ENCODE measurements at regions not wholly inside any gene's neighbourhood (a gene's known extent, or its start where the extent isn't known, plus 50 kb on each side); places are given as distances from the start of the nearest gene placed in this dataset.
"Not testable (repeated sequence)": the region's sequence is repeated elsewhere in the genome, so short reads cannot be mapped to it uniquely, and the experiment has no call there.

- peak overlapping the region; percentile 90 to 91 for H3K27ac Mint-ChIP-seq
- peaks cover 8 to 11% of the 10 kb centered on the region in 2 donors for H3K9me3 Mint-ChIP-seq
- H3K36me3 Mint-ChIP-seq, result peaks cover 29 to 35% of the 10 kb centered on the region in 2 donors
- no peak for DNase-seq (ENCODE audit: low spot score in 2 of 2)
- ATAC-seq, result peak; percentile 18 to 20
These were observed 298.2 kb upstream of the SATB1 start for GRCh38 chr3:18723206-18723810.

GRCh38 chr3:18720543-18720942 is 295.4 kb upstream of the SATB1 start:
- Mint-ChIP-seq H3K27ac (no peak overlapping the region), H3K36me3 (peaks cover 27 to 48% of the 10 kb centered on the region in 2 donors), H3K9me3 (peaks cover 17 to 19% of the 10 kb centered on the region in 2 donors)
- no peak for DNase-seq (ENCODE audit: low spot score in 2 of 2)
- ATAC-seq, result no peak

- peak overlapping the region; percentile 96 to 99 for H3K27ac Mint-ChIP-seq
- peaks cover 33 to 58% of the 10 kb centered on the region in 2 donors for H3K36me3 Mint-ChIP-seq
- DNase-seq (ENCODE audit: low spot score in 2 of 2), result no peak
- ATAC-seq, result no peak
- H3K9me3 Mint-ChIP-seq, result peaks cover 24 to 28% of the 10 kb centered on the region in 2 donors
These were observed 292.5 kb upstream of the SATB1 start for GRCh38 chr3:18717598-18717997.

GRCh38 chr3:18716821-18717220 is 291.7 kb upstream of the SATB1 start:
- DNase-seq (ENCODE audit: low spot score in 2 of 2) (no peak), ATAC-seq (no peak)
- H3K36me3 Mint-ChIP-seq, result peaks cover 33 to 58% of the 10 kb centered on the region in 2 donors
- H3K27ac Mint-ChIP-seq, result peak overlapping the region; percentile 69 to 99
- peaks cover 24 to 28% of the 10 kb centered on the region in 2 donors for H3K9me3 Mint-ChIP-seq

GRCh38 chr3:18716101-18716500 is 291.0 kb upstream of the SATB1 start:
- peaks cover 33 to 63% of the 10 kb centered on the region in 2 donors for H3K36me3 Mint-ChIP-seq

GRCh38 chr3:18715208-18715607 is 290.1 kb upstream of the SATB1 start:
- H3K9me3 Mint-ChIP-seq, result peaks cover 24 to 28% of the 10 kb centered on the region in 2 donors
- ATAC-seq (peak in 1 of 2 donors; percentile 14), DNase-seq (ENCODE audit: low spot score in 2 of 2) (no peak)
- peaks cover 33 to 57% of the 10 kb centered on the region in 2 donors for H3K36me3 Mint-ChIP-seq
- H3K27ac Mint-ChIP-seq, result peak overlapping the region; percentile 32 to 99

More at GRCh38 chr3:18716101-18716500, 291.0 kb upstream of the SATB1 start:
- no peak for DNase-seq (ENCODE audit: low spot score in 2 of 2)
- Mint-ChIP-seq H3K9me3 (peaks cover 24 to 28% of the 10 kb centered on the region in 2 donors), H3K27ac (peak overlapping the region; percentile 83 to 99)
- ATAC-seq, result no peak

- H3K27ac Mint-ChIP-seq, result peak overlapping the region; percentile 99 to 100
- DNase-seq (ENCODE audit: low spot score in 2 of 2), result no peak
- ATAC-seq, result no peak
- H3K36me3 Mint-ChIP-seq, result peaks cover 22 to 56% of the 10 kb centered on the region in 2 donors
- peaks cover 22 to 33% of the 10 kb centered on the region in 2 donors for H3K9me3 Mint-ChIP-seq
These were observed 288.4 kb upstream of the SATB1 start for GRCh38 chr3:18713577-18713951.

GRCh38 chr3:18712713-18713576 is 287.8 kb upstream of the SATB1 start:
- Mint-ChIP-seq H3K27ac (peak overlapping the region; percentile 99 to 100), H3K36me3 (peaks cover 20 to 54% of the 10 kb centered on the region in 2 donors), H3K9me3 (peaks cover 22 to 34% of the 10 kb centered on the region in 2 donors)
- ATAC-seq (peak; percentile 82 to 93), DNase-seq (ENCODE audit: low spot score in 2 of 2) (peak in 1 of 2 donors; percentile 61)

GRCh38 chr3:18704326-18704725 is 279.2 kb upstream of the SATB1 start:
- H3K36me3 Mint-ChIP-seq, result peaks cover 36 to 64% of the 10 kb centered on the region in 2 donors
- ATAC-seq, result no peak
- no peak for DNase-seq (ENCODE audit: low spot score in 2 of 2)
- H3K9me3 Mint-ChIP-seq, result peaks cover 26 to 53% of the 10 kb centered on the region in 2 donors
- peak overlapping the region in 1 of 2 donors; percentile 26 for H3K27ac Mint-ChIP-seq

- ATAC-seq, result peak; percentile 92 to 98
These were observed 278.7 kb upstream of the SATB1 start for GRCh38 chr3:18703798-18704197.

GRCh38 chr3:18693588-18694329 is 268.6 kb upstream of the SATB1 start:
- H3K9me3 Mint-ChIP-seq, result peaks cover 5 to 27% of the 10 kb centered on the region in 2 donors
- H3K36me3 Mint-ChIP-seq, result peaks cover 4 to 33% of the 10 kb centered on the region in 2 donors
- ATAC-seq; DNase-seq (ENCODE audit: low spot score in 2 of 2); H3K27ac Mint-ChIP-seq: not testable (repeated sequence)

More at GRCh38 chr3:18703798-18704197, 278.7 kb upstream of the SATB1 start:
- H3K27ac Mint-ChIP-seq, result peak overlapping the region in 1 of 2 donors; percentile 26
- H3K9me3 Mint-ChIP-seq, result peaks cover 26 to 50% of the 10 kb centered on the region in 2 donors
- H3K36me3 Mint-ChIP-seq, result peaks cover 36 to 68% of the 10 kb centered on the region in 2 donors
- no peak for DNase-seq (ENCODE audit: low spot score in 2 of 2)

- H3K27ac Mint-ChIP-seq, result no peak overlapping the region
- peaks cover 17 to 43% of the 10 kb centered on the region in 2 donors for H3K36me3 Mint-ChIP-seq
- ATAC-seq (no peak), DNase-seq (ENCODE audit: low spot score in 2 of 2) (no peak)
- peaks cover 23 to 28% of the 10 kb centered on the region in 2 donors for H3K9me3 Mint-ChIP-seq
These were observed 262.1 kb upstream of the SATB1 start for GRCh38 chr3:18687286-18687685.

- ATAC-seq (no peak), DNase-seq (ENCODE audit: low spot score in 2 of 2) (no peak)
- peaks cover 17 to 43% of the 10 kb centered on the region in 2 donors for H3K36me3 Mint-ChIP-seq
- H3K27ac Mint-ChIP-seq, result peak overlapping the region in 1 of 2 donors; percentile 37
- peaks cover 23 to 28% of the 10 kb centered on the region in 2 donors for H3K9me3 Mint-ChIP-seq
These were observed 258.8 kb upstream of the SATB1 start for GRCh38 chr3:18683900-18684299.

GRCh38 chr3:18681818-18682345 is 256.7 kb upstream of the SATB1 start:
- H3K36me3 Mint-ChIP-seq, result peaks cover 26 to 50% of the 10 kb centered on the region in 2 donors
- no peak for DNase-seq (ENCODE audit: low spot score in 2 of 2)
- ATAC-seq, result peak in 1 of 2 donors; percentile 49
- H3K9me3 Mint-ChIP-seq, result peaks cover 32 to 35% of the 10 kb centered on the region in 2 donors
- peak overlapping the region; percentile 35 to 66 for H3K27ac Mint-ChIP-seq

- Mint-ChIP-seq H3K9me3 (peaks cover 29 to 33% of the 10 kb centered on the region in 2 donors), H3K27ac (peak overlapping the region; percentile 35 to 52), H3K36me3 (peaks cover 26 to 48% of the 10 kb centered on the region in 2 donors)
- DNase-seq (ENCODE audit: low spot score in 2 of 2) (no peak), ATAC-seq (no peak)
These were observed 255.6 kb upstream of the SATB1 start for GRCh38 chr3:18680758-18681157.

- Mint-ChIP-seq H3K9me3 (peaks cover 19 to 34% of the 10 kb centered on the region in 2 donors), H3K36me3 (peaks cover 26 to 40% of the 10 kb centered on the region in 2 donors), H3K27ac (peak overlapping the region; percentile 17 to 82)
- ATAC-seq (peak; percentile 91 to 92), DNase-seq (ENCODE audit: low spot score in 2 of 2) (peak in 1 of 2 donors; percentile 41)
These were observed 254.1 kb upstream of the SATB1 start for GRCh38 chr3:18679238-18679637.

Data from activated naive CD4-positive, alpha-beta T cell treated with anti-CD3 and anti-CD28 coated beads, Interleukin-2, amount 50 U/mL, for 72 hours (primary cell).